Neuronal stem cell (in vitro differentiated cells): ENCODE measurements at regions not wholly inside any gene's neighbourhood (a gene's known extent, or its start where the extent isn't known, plus 50 kb on each side); places are given as distances from the start of the nearest gene placed in this dataset.

ENCODE experiments used
- DNase-seq: peaks from one replicate; pipeline ENCODE4 v3.0.0-alpha.2; 2013; ENCODE audit warnings: low spot score
- H2AFZ ChIP-seq: one replicate; pipeline ENCODE4 v1.6.1; 2013; ENCODE audit warnings: mild to moderate bottlenecking, low read length, inconsistent platforms
- H2AK5ac ChIP-seq: 2 replicates; pipeline ENCODE4 v1.6.1; 2013; ENCODE audit warnings: low read depth, mild to moderate bottlenecking, inconsistent platforms, low read length, moderate library complexity, mixed read lengths
- H2BK120ac ChIP-seq: 2 replicates; pipeline ENCODE4 v1.6.1; 2013; ENCODE audit warnings: low read depth, mild to moderate bottlenecking, inconsistent platforms, low read length, moderate library complexity, mixed read lengths
- H2BK12ac ChIP-seq: one replicate; pipeline ENCODE4 v1.6.1; 2013; ENCODE audit warnings: low read length, inconsistent platforms
- H2BK15ac ChIP-seq: 2 replicates; pipeline ENCODE4 v1.6.1; 2013; ENCODE audit warnings: mild to moderate bottlenecking, low read length, inconsistent platforms, mixed read lengths
- H2BK5ac ChIP-seq: one replicate; pipeline ENCODE4 v1.6.1; 2013; ENCODE audit warnings: inconsistent platforms, mild to moderate bottlenecking, low read length, moderate library complexity
- H3K14ac ChIP-seq: one replicate; pipeline ENCODE4 v1.6.1; 2013; ENCODE audit warnings: low read length, inconsistent platforms
- H3K18ac ChIP-seq: 2 replicates; pipeline ENCODE4 v1.6.1; 2013; ENCODE audit warnings: low read length, inconsistent platforms
- H3K23ac ChIP-seq: 2 replicates; pipeline ENCODE4 v1.6.1; 2013; ENCODE audit warnings: low read depth, mild to moderate bottlenecking, mixed read lengths, low read length, inconsistent platforms; ENCODE audit not compliant: poor library complexity
- H3K27ac ChIP-seq: replicated peaks from 3 replicates; pipeline ENCODE4 v1.5.1; 2013; ENCODE audit warnings: low read length, inconsistent platforms
- H3K27me3 ChIP-seq, 3 experiments: 2 replicates each; pipeline ENCODE4 v1.6.1; 2013; ENCODE audit warnings: low read length in 3 of 3, mild to moderate bottlenecking in 2 of 3, inconsistent platforms in 1 of 3, low read depth in 1 of 3, mixed read lengths in 1 of 3, moderate library complexity in 1 of 3; ENCODE audit not compliant: control insufficient read depth in 3 of 3, insufficient read depth in 3 of 3
- H3K36me3 ChIP-seq, 2 donors: replicated peaks in 1 of 2; 2 replicates each; pipeline ENCODE4 v1.6.1; 2013; ENCODE audit warnings: low read length in 2 of 2; ENCODE audit not compliant: control insufficient read depth in 2 of 2, insufficient read depth in 2 of 2
- H3K4ac ChIP-seq: 2 replicates; pipeline ENCODE4 v1.6.1; 2013; ENCODE audit warnings: inconsistent platforms, mild to moderate bottlenecking, low read length, moderate library complexity
- H3K4me1 ChIP-seq, 2 donors: 1 replicate in 1 of 2; 2 replicates in 1 of 2; pipeline ENCODE4 v1.6.1; 2013; ENCODE audit warnings: low read length in 2 of 2, low read depth in 1 of 2; ENCODE audit not compliant: control insufficient read depth in 2 of 2, insufficient read depth in 1 of 2
- H3K4me2 ChIP-seq: one replicate; pipeline ENCODE4 v1.6.1; 2013; ENCODE audit warnings: mild to moderate bottlenecking, low read length, inconsistent platforms; ENCODE audit not compliant: insufficient read depth, poor library complexity, severe bottlenecking
- H3K4me3 ChIP-seq, 2 donors: 2 replicates each; pipeline ENCODE4 v1.5.1; 2013; ENCODE audit warnings: low read length in 2 of 2, mild to moderate bottlenecking in 2 of 2, inconsistent platforms in 1 of 2, moderate library complexity in 1 of 2
- H3K79me1 ChIP-seq: one replicate; pipeline ENCODE4 v1.6.1; 2013; ENCODE audit warnings: low read depth, mild to moderate bottlenecking, inconsistent platforms, low read length, moderate library complexity
- H3K9ac ChIP-seq: one replicate; pipeline ENCODE4 v1.6.1; 2013; ENCODE audit warnings: mild to moderate bottlenecking, low read depth, low read length, inconsistent platforms; ENCODE audit not compliant: poor library complexity
- H3K9me3 ChIP-seq, 2 donors: replicated peaks in 1 of 2; 2 replicates each; pipeline versions ENCODE3 to v1.6.1; 2013; ENCODE audit warnings: low read length in 2 of 2, mild to moderate bottlenecking in 2 of 2, inconsistent platforms in 1 of 2, low read depth in 1 of 2, mixed read lengths in 1 of 2, moderate library complexity in 1 of 2; ENCODE audit not compliant: control insufficient read depth in 2 of 2, insufficient read depth in 1 of 2
- H4K8ac ChIP-seq: one replicate; pipeline ENCODE4 v1.6.1; 2013; ENCODE audit warnings: low read depth, mild to moderate bottlenecking, inconsistent platforms, low read length, moderate library complexity
- H4K91ac ChIP-seq: one replicate; pipeline ENCODE4 v1.6.1; 2013; ENCODE audit warnings: low read length, low read depth, mild to moderate bottlenecking, inconsistent platforms; ENCODE audit not compliant: poor library complexity
- WGBS, 2 donors: extraction: QIAGEN DNeasy Blood & Tissue Kit; methylation state at CpG; one replicate each; pipeline ENCODE4 v1.1.7; 2013; ENCODE audit warnings: missing lambda C conversion rate in 2 of 2, mixed read lengths in 1 of 2; ENCODE audit not compliant: insufficient read length in 2 of 2, insufficient replicate concordance in 1 of 2; ENCODE audit errors: extremely low coverage in 2 of 2; 5-methylcytosine and 5-hydroxymethylcytosine counted together

GRCh38 chr4:14646831-14647230 lies 355.4 kb upstream of the CPEB2 start:
- no peak overlapping the region for H3K4ac ChIP-seq

GRCh38 chr4:14650127-14650526 lies 352.2 kb upstream of the CPEB2 start:
- no peak overlapping the region for H4K8ac ChIP-seq
- H3K18ac ChIP-seq: no peak overlapping the region
- no peak for DNase-seq
- H3K27me3 ChIP-seq: no peaks in the 10 kb centered on the region
- no peak overlapping the region for H2BK5ac ChIP-seq
- no peak overlapping the region for H3K4ac ChIP-seq
- H3K27ac ChIP-seq: no peak overlapping the region
- H2BK120ac ChIP-seq: no peak overlapping the region
- H3K36me3 ChIP-seq: no peaks in the 10 kb centered on the region
- H3K9ac ChIP-seq: no peak overlapping the region
- H2AFZ ChIP-seq: no peak overlapping the region
- no CpG with 5 or more reads among the region's 2 CpGs for WGBS, 2 donors
- no peak overlapping the region for H3K14ac ChIP-seq
- H3K23ac ChIP-seq: no peak overlapping the region
- no peak overlapping the region for H2AK5ac ChIP-seq
- H3K9me3 ChIP-seq: no peaks in the 10 kb centered on the region
- H2BK15ac ChIP-seq: no peak overlapping the region
- no peaks in the 10 kb centered on the region for H3K4me1 ChIP-seq
- no peaks in the 10 kb centered on the region for H3K79me1 ChIP-seq
- no peak overlapping the region for H3K4me3 ChIP-seq
- no peak overlapping the region for H4K91ac ChIP-seq
- H3K4me2 ChIP-seq: no peak overlapping the region
- H2BK12ac ChIP-seq: no peak overlapping the region

More at GRCh38 chr4:14646831-14647230, 355.4 kb upstream of the CPEB2 start:
- WGBS, 2 donors: no CpG with 5 or more reads among the region's 1 CpG
- Histone ChIP-seq H3K27ac (no peak overlapping the region), H3K18ac (no peak overlapping the region), H3K4me1 (no peaks in the 10 kb centered on the region), H3K36me3 (no peaks in the 10 kb centered on the region), H3K14ac (no peak overlapping the region), H2AK5ac (no peak overlapping the region), H2BK5ac (no peak overlapping the region), H4K8ac (no peak overlapping the region), H3K9me3 (no peaks in the 10 kb centered on the region), H2AFZ (no peak overlapping the region), H4K91ac (no peak overlapping the region), H3K79me1 (no peaks in the 10 kb centered on the region), H2BK15ac (no peak overlapping the region), H2BK12ac (no peak overlapping the region), H3K23ac (no peak overlapping the region), H3K4me3 (no peak overlapping the region), H3K4me2 (no peak overlapping the region), H3K9ac (no peak overlapping the region), H3K27me3 (no peaks in the 10 kb centered on the region), H2BK120ac (no peak overlapping the region)
- DNase-seq: no peak

- WGBS, 2 donors: no CpG with 5 or more reads among the region's 2 CpGs
- H3K4me2 ChIP-seq: no peak overlapping the region
- no peak overlapping the region for H2BK5ac ChIP-seq
- H3K36me3 ChIP-seq: no peaks in the 10 kb centered on the region
- H3K14ac ChIP-seq: no peak overlapping the region
- H3K4me1 ChIP-seq: no peaks in the 10 kb centered on the region
- no peak overlapping the region for H3K23ac ChIP-seq
- no peak overlapping the region for H3K18ac ChIP-seq
- H3K4me3 ChIP-seq: no peak overlapping the region
- no peak overlapping the region for H2BK12ac ChIP-seq
- H3K79me1 ChIP-seq: no peaks in the 10 kb centered on the region
- no peaks in the 10 kb centered on the region for H3K9me3 ChIP-seq
- no peak overlapping the region for H3K9ac ChIP-seq
- no peak overlapping the region for H2BK120ac ChIP-seq
- H3K27me3 ChIP-seq: no peaks in the 10 kb centered on the region
- H4K91ac ChIP-seq: no peak overlapping the region
- H4K8ac ChIP-seq: no peak overlapping the region
- H3K27ac ChIP-seq: no peak overlapping the region
- DNase-seq: no peak
- no peak overlapping the region for H2AK5ac ChIP-seq
- no peak overlapping the region for H3K4ac ChIP-seq
- no peak overlapping the region for H2AFZ ChIP-seq
- H2BK15ac ChIP-seq: no peak overlapping the region
Observed at GRCh38 chr4:14652522-14652921, 349.8 kb upstream of the CPEB2 start.

- Histone ChIP-seq H4K8ac (no peak overlapping the region), H3K4me2 (no peak overlapping the region), H2AFZ (no peak overlapping the region), H3K79me1 (no peaks in the 10 kb centered on the region), H3K4ac (no peak overlapping the region), H3K9ac (no peak overlapping the region), H2BK120ac (no peak overlapping the region), H3K23ac (no peak overlapping the region), H3K27ac (no peak overlapping the region), H2BK12ac (no peak overlapping the region), H2BK5ac (no peak overlapping the region), H3K36me3 (no peaks in the 10 kb centered on the region), H2AK5ac (no peak overlapping the region), H3K18ac (no peak overlapping the region), H2BK15ac (no peak overlapping the region), H3K9me3 (no peaks in the 10 kb centered on the region), H4K91ac (no peak overlapping the region), H3K14ac (no peak overlapping the region), H3K4me1 (no peaks in the 10 kb centered on the region), H3K27me3 (no peaks in the 10 kb centered on the region), H3K4me3 (no peak overlapping the region)
- no CpG with 5 or more reads among the region's 2 CpGs for WGBS, 2 donors
- DNase-seq: no peak
Observed at GRCh38 chr4:14653338-14653737, 348.9 kb upstream of the CPEB2 start.
